ENCODE measurements at regions not wholly inside any gene's neighbourhood (a gene's known extent, or its start where the extent isn't known, plus 50 kb on each side); places are given as distances from the start of the nearest gene placed in this dataset.

DNA sequence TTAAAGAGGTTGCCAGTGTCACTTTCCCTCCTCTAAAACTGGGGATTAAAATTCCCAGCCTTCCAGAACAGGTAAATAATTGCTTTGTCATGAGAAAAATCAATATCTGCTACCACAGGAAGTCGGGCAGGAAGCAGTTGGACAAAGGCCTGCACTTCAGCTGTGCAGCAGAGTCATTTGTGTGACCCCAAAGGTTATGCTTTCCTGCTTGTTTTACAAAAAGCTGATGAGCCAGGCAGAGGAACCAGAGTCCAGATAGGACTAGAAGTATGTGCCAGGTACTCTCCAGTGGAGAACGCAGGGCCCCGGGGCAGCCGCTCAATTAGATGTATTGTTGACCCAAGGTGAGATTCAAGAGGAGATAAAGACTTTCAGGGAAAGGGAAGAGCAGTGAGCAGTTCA, 117.1 kb upstream of the FRMD6 start:
- TF ChIP-seq, protein P1, sequence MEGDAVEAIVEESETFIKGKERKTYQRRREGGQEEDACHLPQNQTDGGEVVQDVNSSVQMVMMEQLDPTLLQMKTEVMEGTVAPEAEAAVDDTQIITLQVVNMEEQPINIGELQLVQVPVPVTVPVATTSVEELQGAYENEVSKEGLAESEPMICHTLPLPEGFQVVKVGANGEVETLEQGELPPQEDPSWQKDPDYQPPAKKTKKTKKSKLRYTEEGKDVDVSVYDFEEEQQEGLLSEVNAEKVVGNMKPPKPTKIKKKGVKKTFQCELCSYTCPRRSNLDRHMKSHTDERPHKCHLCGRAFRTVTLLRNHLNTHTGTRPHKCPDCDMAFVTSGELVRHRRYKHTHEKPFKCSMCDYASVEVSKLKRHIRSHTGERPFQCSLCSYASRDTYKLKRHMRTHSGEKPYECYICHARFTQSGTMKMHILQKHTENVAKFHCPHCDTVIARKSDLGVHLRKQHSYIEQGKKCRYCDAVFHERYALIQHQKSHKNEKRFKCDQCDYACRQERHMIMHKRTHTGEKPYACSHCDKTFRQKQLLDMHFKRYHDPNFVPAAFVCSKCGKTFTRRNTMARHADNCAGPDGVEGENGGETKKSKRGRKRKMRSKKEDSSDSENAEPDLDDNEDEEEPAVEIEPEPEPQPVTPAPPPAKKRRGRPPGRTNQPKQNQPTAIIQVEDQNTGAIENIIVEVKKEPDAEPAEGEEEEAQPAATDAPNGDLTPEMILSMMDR (IDR thresholded peaks at IDR 0.05) = no peak
- DNase-seq (ENCODE audit: low spot score in 2 of 2) = no peak
- H3K9me3 ChIP-seq = no peaks in the 10 kb centered on the region
- intact Hi-C loops (cut with DNase I) = no loop called here
- H3K27me3 ChIP-seq = no peaks in the 10 kb centered on the region
- H3K27ac ChIP-seq = no peak overlapping the region
- peaks cover 0 to 1% of the 10 kb centered on the region in 2 donors for H3K4me1 ChIP-seq
- H3K36me3 ChIP-seq = no peaks in the 10 kb centered on the region
- no peak overlapping the region for H3K4me3 ChIP-seq

DNA sequence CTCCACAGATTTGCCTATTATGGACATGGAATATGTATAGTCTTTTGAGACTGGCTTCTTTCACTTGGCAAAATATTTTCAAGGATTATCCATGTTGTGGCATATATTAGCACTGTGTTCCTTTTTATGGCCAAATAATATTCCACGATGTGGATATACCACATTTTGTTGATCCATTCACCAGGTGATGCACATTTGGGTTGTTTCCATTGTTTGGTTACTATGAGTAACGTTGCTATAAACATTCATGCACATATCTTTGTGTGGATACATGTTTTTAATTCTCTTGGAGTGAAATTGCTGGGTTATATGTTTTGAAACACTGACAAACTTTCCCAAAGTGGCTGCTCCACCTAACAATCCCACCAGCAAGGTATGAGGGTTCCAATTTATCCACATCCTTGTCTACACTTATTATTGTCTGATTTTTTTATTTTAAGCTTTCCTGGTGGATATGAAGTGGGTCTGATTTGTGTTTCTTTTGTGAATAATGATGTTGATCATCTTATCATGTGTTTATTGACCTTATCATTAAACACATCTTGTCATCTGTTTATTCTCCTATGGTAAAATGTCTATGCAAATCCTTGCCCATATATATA, 116.2 kb upstream of the FRMD6 start:
- H3K9me3 ChIP-seq = no peaks in the 10 kb centered on the region
- DNase-seq (ENCODE audit: low spot score in 2 of 2) = no peak
- H3K4me3 ChIP-seq = no peak overlapping the region
- H3K27ac ChIP-seq = no peak overlapping the region
- no peaks in the 10 kb centered on the region for H3K27me3 ChIP-seq
- intact Hi-C loops (cut with DNase I) = no loop called here
- no peaks in the 10 kb centered on the region for H3K36me3 ChIP-seq
- TF ChIP-seq, protein P1 (IDR thresholded peaks at IDR 0.05) = no peak
- peaks cover 0 to 10% of the 10 kb centered on the region in 2 donors for H3K4me1 ChIP-seq

DNA sequence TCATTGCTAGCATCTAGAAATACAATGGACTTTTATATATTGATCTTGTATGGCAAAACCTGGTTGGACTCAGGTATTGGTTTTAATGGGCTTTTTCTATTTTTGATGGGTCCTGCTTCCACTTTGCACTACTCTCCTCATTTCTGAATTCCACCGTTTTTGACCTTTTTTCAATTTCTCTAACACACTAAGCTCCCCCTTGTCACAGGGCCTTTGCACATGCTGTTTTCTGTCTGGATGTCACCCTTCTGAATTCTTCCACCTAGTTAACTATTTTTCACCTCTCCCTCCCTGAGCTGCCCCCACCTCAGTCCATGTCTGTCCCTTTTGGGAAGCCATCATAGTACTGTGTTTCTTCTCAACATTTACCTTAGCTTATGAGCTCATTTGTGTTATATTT, 112.7 kb upstream of the FRMD6 start:
- Histone ChIP-seq H3K36me3 (no peaks in the 10 kb centered on the region), H3K27ac (no peak overlapping the region), H3K27me3 (no peaks in the 10 kb centered on the region), H3K4me3 (no peak overlapping the region), H3K4me1 (peaks cover 0 to 11% of the 10 kb centered on the region in 2 donors), H3K9me3 (no peaks in the 10 kb centered on the region)
- TF ChIP-seq, protein P1 (IDR thresholded peaks at IDR 0.05) = no peak
- DNase-seq (ENCODE audit: low spot score in 2 of 2) = no peak
- intact Hi-C loops (cut with DNase I) = no loop called here

DNA sequence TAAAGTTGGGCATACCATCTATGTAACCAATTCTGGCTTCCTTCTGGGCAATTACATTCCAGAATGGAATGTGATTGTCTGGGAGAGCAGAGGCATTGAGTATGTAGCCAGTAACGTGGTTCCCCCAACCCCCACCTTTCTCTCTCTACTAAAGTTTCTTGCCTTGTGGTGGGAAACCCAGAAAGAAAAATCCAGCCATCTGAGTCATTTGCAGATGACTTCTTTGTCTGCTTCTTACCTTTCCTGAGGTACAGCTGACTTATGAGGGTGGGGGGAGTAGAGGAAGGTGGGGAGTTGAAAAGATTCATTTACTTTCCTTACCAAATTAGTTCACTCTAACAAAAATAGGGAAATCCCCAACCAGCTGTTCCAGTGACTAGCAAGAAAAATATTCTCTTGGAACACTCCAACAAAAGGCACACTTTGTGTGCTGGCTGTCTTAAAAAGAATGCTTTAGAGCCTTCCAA, 112.1 kb upstream of the FRMD6 start:
- no peak for DNase-seq (ENCODE audit: low spot score in 2 of 2)
- intact Hi-C loops (cut with DNase I) = no loop called here
- H3K4me1 ChIP-seq = peaks cover 0 to 11% of the 10 kb centered on the region in 2 donors
- no peaks in the 10 kb centered on the region for H3K27me3 ChIP-seq
- no peaks in the 10 kb centered on the region for H3K36me3 ChIP-seq
- no peak overlapping the region for H3K27ac ChIP-seq
- H3K9me3 ChIP-seq = no peaks in the 10 kb centered on the region
- TF ChIP-seq, protein P1 (IDR thresholded peaks at IDR 0.05) = no peak
- no peak overlapping the region for H3K4me3 ChIP-seq

DNA sequence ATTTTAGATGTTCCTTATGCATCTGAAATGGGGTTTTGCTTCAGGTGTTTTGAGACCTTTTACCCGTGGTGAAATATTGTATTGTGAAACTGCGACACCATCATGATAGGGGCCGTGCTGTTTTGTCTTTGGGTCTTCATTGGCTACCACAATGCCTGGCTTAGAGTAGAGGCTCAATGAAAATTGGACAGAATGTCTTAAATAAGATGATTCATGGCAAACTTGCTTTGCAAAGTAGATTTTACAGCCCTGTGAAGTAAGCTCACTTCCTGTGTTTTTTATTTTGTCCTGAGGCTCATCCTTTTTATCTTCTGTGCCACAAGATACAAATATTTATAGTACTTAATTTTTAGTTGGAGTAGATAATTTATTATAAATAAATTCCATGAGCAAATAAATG, 111.3 kb upstream of the FRMD6 start:
- TF ChIP-seq, protein P1 (IDR thresholded peaks at IDR 0.05) = no peak

DNA sequence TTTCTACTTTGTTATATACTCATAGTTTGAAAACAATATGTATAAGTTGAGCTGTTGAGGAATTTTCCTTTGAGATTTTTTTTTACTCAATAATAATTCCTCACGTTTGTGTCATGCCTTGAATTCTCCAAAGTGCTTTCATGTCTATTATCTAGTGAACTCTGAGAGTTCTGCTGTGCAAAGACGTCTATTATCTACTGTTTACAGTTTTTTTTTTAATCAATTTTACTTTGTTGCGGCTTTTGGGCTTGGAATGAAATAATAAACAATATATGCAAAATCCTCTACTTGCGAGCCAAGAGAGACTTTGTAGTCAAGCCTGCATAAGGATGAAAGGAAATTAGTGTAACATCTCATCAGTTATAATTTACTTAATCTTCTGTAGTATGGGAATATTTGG, 107.2 kb upstream of the FRMD6 start:
- Histone ChIP-seq H3K27me3 (no peaks in the 10 kb centered on the region), H3K36me3 (no peaks in the 10 kb centered on the region), H3K4me1 (peaks cover 0 to 22% of the 10 kb centered on the region in 2 donors), H3K9me3 (no peaks in the 10 kb centered on the region), H3K4me3 (no peak overlapping the region), H3K27ac (no peak overlapping the region)
- intact Hi-C loops (cut with DNase I) = no loop called here
- DNase-seq (ENCODE audit: low spot score in 2 of 2) = no peak
- TF ChIP-seq, protein P1 (IDR thresholded peaks at IDR 0.05) = no peak

More for the DNA sequence above, 111.3 kb upstream of the FRMD6 start:
- Histone ChIP-seq H3K4me1 (peaks cover 0 to 11% of the 10 kb centered on the region in 2 donors), H3K36me3 (no peaks in the 10 kb centered on the region), H3K9me3 (no peaks in the 10 kb centered on the region), H3K4me3 (no peak overlapping the region), H3K27ac (peak overlapping the region in 1 of 2 donors; percentile 13), H3K27me3 (no peaks in the 10 kb centered on the region)
- intact Hi-C loops (cut with DNase I) = no loop called here
- no peak for DNase-seq (ENCODE audit: low spot score in 2 of 2)

Data from ascending aorta (tissue), 2 donors.